GM23248 (cell line): ENCODE measurements at regions not wholly inside any gene's neighbourhood (a gene's known extent, or its start where the extent isn't known, plus 50 kb on each side); places are given as distances from the start of the nearest gene placed in this dataset.
"Not testable (repeated sequence)": the region's sequence is repeated elsewhere in the genome, so short reads cannot be mapped to it uniquely, and the experiment has no call there.

ENCODE experiments used
- DNase-seq: peaks from one replicate; pipeline ENCODE4 v3.0.0-alpha.2; 2015
- H2AFZ ChIP-seq: fragments of 200-600 bp; sonication (generic); 2 replicates; pipeline ENCODE4 v1.6.1; 2016; ENCODE audit warnings: antibody characterized with exemption
- H3F3A ChIP-seq: fragments of 200-600 bp; sonication (generic); 2 replicates; pipeline ENCODE4 v1.6.1; 2016; ENCODE audit warnings: mild to moderate bottlenecking, antibody characterized with exemption, mixed run types; ENCODE audit not compliant: insufficient read depth
- H3K27ac ChIP-seq: fragments of 200-600 bp; sonication (generic); 2 replicates; pipeline ENCODE4 v1.5.1; 2016; ENCODE audit warnings: mild to moderate bottlenecking
- H3K27me3 ChIP-seq: fragments of 200-600 bp; sonication (generic); replicated peaks from 2 replicates; pipeline ENCODE4 v1.6.1; 2016; ENCODE audit warnings: mild to moderate bottlenecking; ENCODE audit not compliant: insufficient read depth
- H3K36me3 ChIP-seq: fragments of 200-600 bp; sonication (generic); 2 replicates; pipeline ENCODE4 v1.6.1; 2016; ENCODE audit warnings: low read depth, mild to moderate bottlenecking
- H3K4me1 ChIP-seq: fragments of 200-600 bp; sonication (generic); 2 replicates; pipeline ENCODE4 v1.6.1; 2016; ENCODE audit warnings: mild to moderate bottlenecking; ENCODE audit not compliant: insufficient read depth
- H3K4me2 ChIP-seq: fragments of 200-600 bp; sonication (generic); one replicate; pipeline ENCODE4 v1.6.1; 2016; ENCODE audit warnings: mild to moderate bottlenecking; ENCODE audit not compliant: unreplicated experiment
- H3K4me3 ChIP-seq: fragments of 200-600 bp; sonication (generic); 2 replicates; pipeline ENCODE4 v1.5.1; 2016; ENCODE audit warnings: mild to moderate bottlenecking
- H3K79me2 ChIP-seq: fragments of 200-600 bp; sonication (generic); 2 replicates; pipeline ENCODE4 v1.6.1; 2016; ENCODE audit warnings: mild to moderate bottlenecking; ENCODE audit not compliant: insufficient read depth
- H3K9ac ChIP-seq: fragments of 200-600 bp; sonication (generic); 2 replicates; pipeline ENCODE4 v1.6.1; 2016; ENCODE audit warnings: mild to moderate bottlenecking
- H3K9me2 ChIP-seq: fragments of 200-600 bp; sonication (generic); 2 replicates; pipeline ENCODE4 v1.6.1; 2016; ENCODE audit warnings: mixed run types, mild to moderate bottlenecking, moderate library complexity; ENCODE audit not compliant: insufficient read depth
- H3K9me3 ChIP-seq: fragments of 200-600 bp; sonication (generic); one replicate; pipeline ENCODE4 v1.6.1; 2017; ENCODE audit warnings: low read depth
- H4K20me1 ChIP-seq: fragments of 200-600 bp; sonication (generic); 2 replicates; pipeline ENCODE4 v1.6.0; 2016; ENCODE audit not compliant: insufficient read depth
- EZH2 ChIP-seq: fragments of 200-600 bp; sonication (generic); IDR thresholded peaks from 2 replicates; pipeline ENCODE4 v1.6.1; 2018; ENCODE audit warnings: antibody characterized with exemption, mild to moderate bottlenecking; ENCODE audit not compliant: insufficient read depth, poor library complexity, severe bottlenecking
- EZH2phosphoT487 ChIP-seq: fragments of 200-600 bp; sonication (generic); IDR thresholded peaks from 2 replicates; pipeline ENCODE4 v1.6.1; 2018; ENCODE audit warnings: antibody characterized with exemption, moderate library complexity, mild to moderate bottlenecking, low read depth; ENCODE audit not compliant: insufficient read depth
- WGBS, 2 experiments: methylation state at CpG; one replicate each; pipeline ENCODE4 v1.1.6; 2015 to 2017; ENCODE audit warnings: low lambda C conversion rate in 2 of 2, low coverage in 1 of 2; ENCODE audit errors: missing lambda C conversion rate in 2 of 2; 5-methylcytosine and 5-hydroxymethylcytosine counted together
- in situ Hi-C: fragments of 300-500 bp; cut with MboI; formaldehyde crosslinking; loops from 2 replicates; pipeline ENCODE4 v1.15.0; 2020

DNA sequence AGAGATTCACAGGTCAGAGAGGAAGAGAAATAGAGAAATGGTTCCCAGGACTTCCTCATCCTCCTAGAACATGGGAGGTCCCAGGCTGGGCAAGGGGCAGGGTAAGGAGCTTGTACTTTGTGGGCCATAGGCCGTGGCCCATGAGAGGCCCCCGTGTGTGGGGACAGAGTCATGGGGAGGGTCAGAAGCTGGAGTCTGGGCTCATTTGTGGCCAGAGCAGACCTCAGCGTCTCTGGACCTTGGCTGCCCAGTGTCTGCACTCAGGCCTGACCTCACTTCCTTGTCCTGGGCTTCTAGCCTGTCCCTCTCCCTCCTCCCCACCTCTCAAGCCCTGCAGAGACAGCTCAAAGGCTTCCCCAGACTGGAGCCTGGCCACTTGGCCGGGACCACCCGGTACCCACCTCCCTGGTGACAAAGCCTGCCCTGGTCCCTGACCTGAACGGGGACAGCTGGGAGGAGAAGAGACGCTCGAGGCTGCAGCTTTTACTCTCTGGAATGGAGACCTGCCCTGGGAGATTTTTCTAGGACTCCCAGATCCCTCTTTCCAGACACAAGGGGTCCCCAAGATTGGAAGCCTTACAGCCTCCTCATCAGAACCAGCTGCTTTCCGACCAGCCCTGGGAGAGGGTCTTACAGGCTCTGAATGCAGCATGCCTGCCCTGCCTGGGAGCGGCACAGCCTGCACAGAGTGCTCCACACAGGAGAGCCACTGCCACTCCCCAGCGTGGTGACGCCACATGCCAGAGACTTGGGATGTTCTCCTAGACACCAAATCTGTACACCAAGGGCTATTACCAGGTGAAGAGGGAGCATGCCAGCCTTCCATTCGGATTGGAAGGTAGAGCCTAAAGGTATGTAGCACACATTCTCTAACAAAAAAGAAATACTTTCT, 569.0 kb upstream of the B3GAT1 start:
- H3K9me3 ChIP-seq = no peaks in the 10 kb centered on the region
- H3K9me2 ChIP-seq = no peaks in the 10 kb centered on the region
- no peaks in the 10 kb centered on the region for H3K27me3 ChIP-seq
- H3K9ac ChIP-seq = no peak overlapping the region
- no peaks in the 10 kb centered on the region for H3K36me3 ChIP-seq
- H3K4me2 ChIP-seq = no peak overlapping the region
- no peaks in the 10 kb centered on the region for H3K79me2 ChIP-seq
- no peaks in the 10 kb centered on the region for H3F3A ChIP-seq
- no peak overlapping the region for H3K27ac ChIP-seq
- DNase-seq = no peak
- TF ChIP-seq EZH2 (no peak), EZH2phosphoT487 (no peak)
- WGBS, 2 experiments = 23 to 27% methylated on average over 13 of the region's 13 CpGs
- no peak overlapping the region for H3K4me3 ChIP-seq
- H3K4me1 ChIP-seq = no peaks in the 10 kb centered on the region
- H2AFZ ChIP-seq = no peak overlapping the region
- H4K20me1 ChIP-seq = no peaks in the 10 kb centered on the region
- in situ Hi-C loops = no loop called here

DNA sequence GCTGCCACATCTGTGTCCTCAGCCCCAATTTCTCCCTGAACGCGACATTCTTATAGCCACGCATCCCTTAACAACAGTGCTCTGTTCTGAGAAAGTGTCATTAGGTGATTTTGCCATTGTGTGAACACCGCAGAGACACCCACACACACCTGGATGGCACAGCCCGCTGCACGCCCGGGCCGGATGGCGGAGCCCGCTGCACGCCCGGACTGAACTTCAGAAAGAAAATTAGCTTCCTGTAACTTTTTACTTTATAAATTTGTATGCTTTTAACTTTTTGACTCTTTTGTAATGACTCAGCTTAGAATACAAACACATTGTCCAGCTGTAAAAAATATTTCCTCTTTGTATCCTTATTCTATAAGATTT, 567.0 kb upstream of the B3GAT1 start:
- in situ Hi-C loops = not testable (repeated sequence)

DNA sequence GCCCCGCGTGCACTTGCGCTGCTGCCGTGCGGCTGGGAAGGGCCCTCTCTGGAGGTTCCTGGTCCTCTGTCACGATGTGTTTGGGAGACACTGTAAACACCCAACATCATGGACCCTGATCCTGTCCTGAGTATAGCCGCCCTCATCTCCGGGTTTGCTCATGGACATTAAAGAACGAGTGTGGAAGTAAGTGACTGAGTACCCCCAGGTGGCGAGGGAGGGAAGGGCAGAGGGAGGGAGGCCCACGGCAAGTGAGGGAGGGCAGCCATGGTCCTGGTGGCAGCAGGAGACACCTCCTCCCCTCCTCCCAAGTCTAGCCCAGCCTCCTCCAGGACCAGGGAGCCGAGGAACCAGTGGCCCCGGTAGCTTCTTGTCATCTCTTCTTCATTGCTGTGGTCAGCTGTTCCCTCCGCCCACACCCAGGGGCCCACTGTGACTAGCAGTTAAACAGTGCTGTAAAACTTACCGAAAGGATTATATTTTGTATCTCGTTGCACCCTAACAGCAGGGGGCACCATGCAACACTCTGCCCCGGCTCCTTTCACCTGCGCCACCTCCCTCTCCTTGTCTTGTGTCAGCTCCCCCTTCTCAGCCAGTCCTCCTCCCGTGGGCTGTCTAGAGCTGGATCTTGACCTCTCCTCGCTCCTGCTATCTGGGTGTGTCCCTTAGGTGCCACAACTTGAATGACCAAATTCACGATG, 566.5 kb upstream of the B3GAT1 start:
- in situ Hi-C loops = no loop called here
- H3K9ac ChIP-seq = no peak overlapping the region
- H3K79me2 ChIP-seq = no peaks in the 10 kb centered on the region
- no peaks in the 10 kb centered on the region for H3K36me3 ChIP-seq
- H3F3A ChIP-seq = no peaks in the 10 kb centered on the region
- H3K4me3 ChIP-seq = no peak overlapping the region
- no peaks in the 10 kb centered on the region for H3K9me3 ChIP-seq
- H3K9me2 ChIP-seq = no peaks in the 10 kb centered on the region
- no peaks in the 10 kb centered on the region for H3K4me1 ChIP-seq
- H2AFZ ChIP-seq = no peak overlapping the region
- H3K4me2 ChIP-seq = no peak overlapping the region
- H3K27ac ChIP-seq = no peak overlapping the region
- no peaks in the 10 kb centered on the region for H4K20me1 ChIP-seq
- WGBS, 2 experiments = 64 to 65% methylated on average over 16 to 21 of the region's 21 CpGs
- no peaks in the 10 kb centered on the region for H3K27me3 ChIP-seq
- TF ChIP-seq EZH2phosphoT487 = no peak
- TF ChIP-seq EZH2 = no peak
- DNase-seq = no peak

More for the DNA sequence above, 567.0 kb upstream of the B3GAT1 start:
- H3K9ac ChIP-seq, H3K36me3 ChIP-seq, H3F3A ChIP-seq, H3K4me1 ChIP-seq, H3K27me3 ChIP-seq, DNase-seq, H3K9me2 ChIP-seq, H3K79me2 ChIP-seq, H3K27ac ChIP-seq, H2AFZ ChIP-seq, H4K20me1 ChIP-seq, H3K9me3 ChIP-seq, H3K4me2 ChIP-seq, H3K4me3 ChIP-seq: not testable (repeated sequence)
- WGBS, 2 experiments = 74 to 76% methylated on average over 12 of the region's 12 CpGs

DNA sequence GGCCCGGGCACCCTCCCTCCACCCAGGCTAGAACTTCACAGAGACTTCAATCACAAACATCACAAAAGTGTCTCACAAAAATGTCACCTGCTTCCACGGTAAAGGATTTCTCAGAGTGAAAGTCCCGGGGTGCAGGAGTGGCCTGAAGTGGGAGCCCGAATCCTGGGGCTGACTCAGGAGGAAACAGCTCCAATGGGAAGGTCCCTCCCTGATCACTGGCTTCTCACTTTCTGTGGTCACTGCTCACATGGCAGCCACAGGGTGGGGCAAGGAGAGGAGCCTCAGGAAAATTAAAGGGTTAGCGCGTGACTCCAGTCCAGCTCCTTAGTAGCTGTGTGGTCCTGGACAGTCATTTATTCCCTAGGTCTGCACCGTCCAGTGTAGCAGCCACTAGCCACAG, 564.5 kb upstream of the B3GAT1 start:
- H3K4me2 ChIP-seq = no peak overlapping the region
- in situ Hi-C loops = no loop called here
- H3F3A ChIP-seq = no peaks in the 10 kb centered on the region
- no peak for TF ChIP-seq EZH2
- TF ChIP-seq EZH2phosphoT487 = no peak
- no peaks in the 10 kb centered on the region for H3K36me3 ChIP-seq
- 37 to 39% methylated on average over 7 of the region's 7 CpGs for WGBS, 2 experiments
- H3K27ac ChIP-seq = no peak overlapping the region
- no peak overlapping the region for H3K4me3 ChIP-seq
- H3K9ac ChIP-seq = no peak overlapping the region
- no peaks in the 10 kb centered on the region for H3K9me2 ChIP-seq
- no peaks in the 10 kb centered on the region for H3K27me3 ChIP-seq
- no peak overlapping the region for H2AFZ ChIP-seq
- no peaks in the 10 kb centered on the region for H3K4me1 ChIP-seq
- no peaks in the 10 kb centered on the region for H3K79me2 ChIP-seq
- no peaks in the 10 kb centered on the region for H3K9me3 ChIP-seq
- no peak for DNase-seq
- no peaks in the 10 kb centered on the region for H4K20me1 ChIP-seq
